GM19372 (cell line): ENCODE measurements at regions not wholly inside any gene's neighbourhood (a gene's known extent, or its start where the extent isn't known, plus 50 kb on each side); places are given as distances from the start of the nearest gene placed in this dataset.
"Not testable (repeated sequence)": the region's sequence is repeated elsewhere in the genome, so short reads cannot be mapped to it uniquely, and the experiment has no call there.

Experiments used
- ATAC-seq: cut with Tn5 transposase; IDR thresholded peaks from one replicate; pipeline ENCODE4 v1.9.1; 2021; ENCODE audit warnings: mild to moderate bottlenecking, low read depth, moderate library complexity; ENCODE audit not compliant: unreplicated experiment

DNA sequence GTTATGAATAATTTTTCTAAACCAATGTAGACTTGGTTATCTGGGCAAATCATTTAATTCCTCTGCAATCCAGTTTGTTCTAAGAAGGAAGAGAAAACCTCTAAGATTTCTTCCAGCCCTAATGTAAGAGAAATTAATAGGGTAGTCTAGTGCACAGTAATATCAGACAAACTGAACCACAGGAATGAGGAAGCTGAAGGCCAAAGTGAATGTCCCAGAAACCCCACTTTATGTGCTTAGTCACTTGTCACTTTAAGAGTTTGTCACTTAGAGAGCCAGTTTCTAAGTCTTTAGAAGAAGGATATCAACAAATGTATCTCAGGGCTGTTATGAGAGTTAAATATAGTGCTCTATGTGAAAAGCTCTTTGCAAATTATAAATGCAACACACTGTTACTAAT lies 750.6 kb downstream of the DIAPH3 start:
- ATAC-seq = peak; percentile 75

DNA sequence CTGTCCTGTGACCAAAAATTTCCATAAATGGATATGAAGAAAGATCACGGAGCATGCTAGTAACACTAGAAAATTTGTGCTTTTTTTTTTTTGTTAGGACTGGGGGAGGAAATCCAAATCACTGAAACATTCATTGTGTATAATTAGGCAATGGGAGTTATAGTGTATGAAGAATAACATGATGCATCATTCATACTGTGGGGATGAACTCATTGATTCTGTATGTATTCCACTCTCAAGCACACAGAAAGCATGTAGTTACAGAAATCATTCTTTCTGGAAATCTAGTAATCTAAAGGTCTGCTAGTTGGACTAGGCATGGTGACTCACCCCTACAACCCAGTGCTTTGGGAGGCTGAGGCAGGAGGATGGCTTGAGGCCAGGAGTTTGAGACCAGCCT lies 749.7 kb downstream of the DIAPH3 start:
- ATAC-seq = no peak

DNA sequence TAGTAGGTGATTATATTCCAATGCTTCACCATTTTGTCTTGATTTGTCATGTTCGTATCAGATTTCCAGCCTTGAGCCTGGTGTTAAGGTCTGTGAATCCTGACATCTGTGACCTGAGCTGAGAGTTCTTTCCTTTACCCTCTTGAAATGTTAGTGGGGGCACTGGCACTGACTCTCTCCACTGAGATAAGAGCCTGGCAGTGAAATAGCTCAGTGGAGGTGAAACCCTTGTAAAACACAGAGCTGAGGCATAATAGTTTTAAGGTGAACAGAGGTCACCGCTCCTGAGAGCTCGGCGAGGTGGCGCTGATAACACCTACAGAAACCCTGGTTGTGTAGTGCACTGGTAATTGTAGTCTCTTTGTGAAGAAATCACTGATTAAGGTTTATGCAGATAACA lies 748.2 kb downstream of the DIAPH3 start:
- ATAC-seq = no peak

DNA sequence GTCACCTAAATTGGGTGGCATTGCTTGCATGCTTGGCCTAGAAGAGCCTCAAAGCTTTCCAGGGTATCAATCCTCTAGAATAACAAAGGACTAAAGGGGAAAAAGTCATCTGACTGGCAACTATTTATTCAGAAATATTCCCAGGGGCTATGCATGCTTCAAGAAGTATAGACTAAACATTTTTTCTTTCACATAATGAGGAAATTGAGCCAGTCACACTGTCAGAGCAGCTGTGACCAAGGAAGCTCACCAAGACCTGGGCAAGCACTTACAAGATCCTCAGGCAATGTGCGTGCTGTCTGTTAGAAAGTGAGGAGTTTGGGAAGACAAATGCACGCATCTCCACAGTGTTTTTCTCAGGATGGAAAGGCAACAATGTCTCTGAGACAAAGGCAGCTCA lies 747.2 kb downstream of the DIAPH3 start:
- ATAC-seq = no peak

DNA sequence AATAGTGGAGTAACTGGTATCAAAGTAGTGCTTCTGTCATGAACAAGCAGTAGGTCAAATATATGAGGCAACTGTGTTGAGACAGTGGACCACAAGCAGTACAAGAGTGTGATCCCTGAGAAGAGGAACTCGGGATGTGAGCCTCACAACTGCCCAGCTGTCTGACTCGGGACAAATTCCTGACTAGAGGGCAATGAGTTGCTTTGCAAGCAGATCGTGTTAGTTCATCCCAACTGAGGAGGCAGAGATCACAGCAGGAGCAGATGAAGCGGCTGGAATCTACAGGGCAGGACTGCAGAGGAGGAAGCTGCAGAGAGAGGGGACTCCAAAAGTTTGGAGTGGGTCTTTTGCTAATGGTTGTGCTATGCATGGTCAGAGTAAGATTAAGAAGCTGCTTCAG lies 741.1 kb downstream of the DIAPH3 start:
- ATAC-seq = no peak

DNA sequence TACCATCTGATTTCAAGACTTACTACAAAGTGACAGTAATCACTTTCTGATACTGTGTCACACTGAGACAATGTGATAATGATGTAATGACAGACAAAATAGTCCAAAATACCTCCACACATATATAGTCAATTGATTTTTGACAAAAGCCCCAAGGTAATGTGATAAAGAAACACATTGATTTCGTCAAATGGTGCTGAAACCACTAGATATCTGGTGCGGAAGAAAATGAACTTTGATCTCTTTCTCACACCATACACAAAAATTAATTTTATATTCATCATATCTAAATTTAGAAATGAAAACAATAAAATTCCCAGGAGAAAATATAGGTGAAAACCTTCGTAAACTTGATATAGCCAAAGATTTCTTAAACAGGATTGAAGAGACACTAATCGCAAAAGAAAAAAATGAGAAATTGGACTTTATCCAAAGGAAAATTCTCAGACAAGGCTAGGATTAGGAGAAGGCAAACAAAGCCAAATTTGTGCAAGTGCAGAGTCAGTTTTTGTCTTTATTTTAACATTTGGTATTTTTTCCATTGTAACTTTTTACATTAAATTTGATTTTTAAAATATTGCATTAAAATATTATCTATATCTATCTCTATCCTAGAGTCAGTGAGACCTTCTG lies 739.9 kb downstream of the DIAPH3 start:
- ATAC-seq = no peak

DNA sequence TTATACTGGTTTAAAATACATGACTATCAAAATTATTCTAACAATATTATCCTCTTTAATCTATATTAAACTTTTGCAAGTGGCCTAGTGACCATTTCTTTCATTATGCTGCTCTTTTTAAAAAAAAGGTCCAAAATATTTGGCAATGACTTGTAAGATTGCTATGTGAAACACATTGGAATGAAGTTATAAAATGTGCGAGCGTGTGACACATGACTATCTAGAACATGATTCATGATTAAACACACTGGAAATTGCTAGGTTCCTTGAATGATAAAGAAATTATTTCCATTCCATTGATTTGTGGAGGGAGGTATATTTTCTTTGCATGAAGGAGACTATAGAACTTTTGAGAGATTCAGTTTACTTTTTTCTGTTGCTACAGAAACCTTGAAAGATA lies 739.1 kb downstream of the DIAPH3 start:
- no peak for ATAC-seq

DNA sequence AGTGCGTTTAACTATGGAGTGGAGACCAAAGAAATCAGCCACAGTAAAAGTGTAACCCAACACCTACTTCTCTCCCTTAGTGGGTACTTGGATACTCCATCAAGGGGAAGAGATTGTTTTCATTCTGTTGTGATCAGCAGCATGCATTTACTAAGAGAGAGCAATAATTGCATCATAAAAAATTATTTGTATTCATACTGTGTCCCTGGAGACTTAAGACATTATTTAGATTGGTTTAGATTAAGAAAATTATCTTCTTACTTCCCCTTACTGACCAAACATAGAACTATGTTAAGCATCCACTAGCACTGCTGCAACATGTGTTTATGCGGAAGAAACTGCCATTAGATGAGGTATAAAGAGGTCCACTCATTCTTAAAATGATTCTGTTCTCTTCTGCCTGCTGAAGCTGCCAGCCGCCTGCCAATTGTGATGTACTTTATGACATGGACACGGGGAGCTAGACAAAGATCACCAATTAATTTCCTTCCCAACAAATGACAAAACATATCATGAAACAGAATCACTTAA lies 738.5 kb downstream of the DIAPH3 start:
- no peak for ATAC-seq

DNA sequence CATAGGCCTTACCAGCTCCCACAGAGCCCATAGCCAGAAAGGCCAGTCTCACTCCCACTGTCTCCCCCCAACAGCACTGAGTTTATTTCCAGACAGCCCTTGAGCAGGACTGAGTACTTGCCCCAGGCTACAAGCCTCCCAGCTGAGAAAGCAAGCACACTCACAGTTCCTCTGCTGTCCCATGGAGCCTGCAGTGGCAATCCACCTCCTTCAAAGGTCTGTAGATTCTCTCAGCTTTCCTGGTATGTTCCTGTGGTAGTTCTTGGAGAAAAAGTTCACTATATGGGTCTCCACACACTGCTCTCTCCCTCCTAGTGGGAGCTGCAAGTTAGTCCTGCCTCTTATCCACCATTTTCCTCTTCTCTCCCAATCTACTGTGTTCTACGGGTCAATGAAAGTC lies 728.7 kb downstream of the DIAPH3 start:
- no peak for ATAC-seq

DNA sequence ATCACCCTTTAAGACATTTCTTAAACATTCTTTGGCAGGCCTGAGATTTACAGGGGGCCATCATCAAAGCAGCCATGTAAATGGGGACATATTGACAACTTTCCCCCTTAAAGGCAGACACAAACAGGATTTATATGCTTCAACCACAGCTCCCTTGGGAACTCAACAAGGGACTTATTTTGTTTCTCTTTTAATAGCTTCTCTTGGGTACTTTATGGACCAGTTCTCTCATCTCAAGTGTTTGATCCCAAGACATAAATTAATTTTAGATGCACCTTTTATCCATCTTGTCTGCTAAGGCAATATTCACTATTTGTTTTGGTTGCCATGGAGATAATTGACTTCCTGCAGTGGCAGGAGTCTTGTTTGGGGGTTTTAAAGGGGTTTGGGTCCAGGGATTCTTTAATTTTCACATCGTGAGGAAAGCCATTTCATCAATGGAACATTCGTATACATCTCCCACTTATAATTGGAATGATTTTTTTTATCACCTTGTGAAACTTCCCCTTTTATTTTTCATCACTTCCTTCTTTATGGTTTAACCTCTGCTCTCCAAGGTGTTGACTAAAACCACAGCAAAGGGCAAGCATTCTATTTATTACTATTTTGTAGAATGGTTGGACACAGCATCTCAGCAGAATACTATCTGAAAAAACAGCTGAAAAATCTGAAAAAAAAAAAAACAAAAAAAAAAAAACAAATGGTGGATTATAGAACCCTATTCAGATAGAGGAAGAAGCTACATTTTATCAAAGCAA lies 726.0 kb downstream of the DIAPH3 start:
- ATAC-seq = no peak

DNA sequence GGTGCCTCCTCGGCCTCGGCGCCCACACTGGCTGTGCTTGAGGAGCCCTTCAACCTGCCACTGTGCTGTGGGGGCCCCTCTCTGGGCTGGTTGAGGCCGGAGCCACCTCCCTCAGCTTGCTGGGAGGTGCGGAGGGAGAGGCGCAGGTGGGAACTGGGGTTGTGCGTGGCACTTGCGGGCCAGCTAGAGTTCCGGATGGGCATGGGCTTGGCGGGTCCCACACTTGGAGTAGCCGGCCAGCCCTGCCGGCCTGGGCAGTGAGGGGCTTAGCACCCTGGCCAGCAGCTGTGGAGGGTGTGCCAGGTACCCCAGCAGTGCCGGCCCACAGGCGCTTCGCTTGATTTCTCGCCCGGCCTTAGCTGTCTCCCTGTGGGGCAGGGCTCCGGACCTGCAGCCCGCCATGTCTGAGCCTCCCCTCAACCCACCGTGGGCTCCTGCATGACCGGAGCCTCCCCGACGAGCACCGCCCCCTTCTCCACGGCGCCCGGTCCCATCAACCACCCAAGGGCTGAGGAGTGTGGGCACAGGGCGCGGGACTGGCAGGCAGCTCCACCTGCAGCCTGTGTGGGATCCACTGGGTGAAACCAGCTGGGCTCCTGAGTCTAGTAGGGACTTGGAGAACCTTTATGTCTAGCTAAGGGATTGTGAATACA lies 723.8 kb downstream of the DIAPH3 start:
- ATAC-seq = no peak

DNA sequence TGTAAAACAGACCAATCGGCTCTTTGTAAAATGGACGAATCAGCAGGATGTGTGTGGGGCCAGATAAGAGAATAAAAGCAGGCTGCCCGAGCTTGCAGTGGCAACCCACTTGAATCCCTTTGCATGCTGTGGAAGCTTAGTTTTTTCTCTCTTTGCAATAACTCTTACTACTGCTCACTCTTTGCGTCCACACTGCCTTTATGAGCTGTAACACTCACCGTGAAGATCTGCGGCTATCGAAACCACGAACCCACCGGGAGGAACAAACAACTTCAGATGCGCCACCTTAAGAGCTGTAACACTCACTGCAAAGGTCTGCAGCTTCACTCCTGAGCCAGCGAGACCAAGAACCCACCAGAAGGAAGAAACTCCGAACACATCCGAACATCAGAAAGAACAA lies 722.7 kb downstream of the DIAPH3 start:
- not testable (repeated sequence) for ATAC-seq

DNA sequence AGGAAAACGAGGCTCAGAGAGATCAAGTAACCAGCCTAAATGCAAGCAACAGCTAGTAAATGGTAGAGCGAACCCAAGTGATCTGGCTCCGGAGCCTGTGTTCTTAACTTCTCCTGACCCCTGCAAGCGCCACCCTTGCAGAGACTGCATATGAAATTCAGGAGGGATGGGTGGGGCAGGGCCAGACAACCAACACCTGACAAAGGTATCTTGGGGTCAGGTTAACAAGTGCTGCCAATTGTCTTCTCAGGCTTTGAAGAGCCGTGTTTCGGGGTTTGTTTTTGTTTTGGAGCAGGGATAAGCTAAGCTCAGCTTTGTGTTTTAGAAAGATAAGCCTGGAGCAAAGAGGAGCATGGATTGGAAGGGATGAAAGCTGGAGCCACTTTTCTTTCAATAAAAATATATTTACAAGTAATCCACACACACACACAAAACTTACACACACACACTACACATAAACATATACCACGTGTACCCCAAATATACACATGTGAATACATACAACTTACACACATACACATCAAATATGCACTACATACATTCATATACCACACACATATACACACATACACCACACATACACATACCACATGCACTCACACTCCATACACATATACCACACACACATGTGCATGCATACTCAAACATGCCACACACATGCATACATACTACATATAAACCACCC lies 722.0 kb downstream of the DIAPH3 start:
- ATAC-seq = no peak

DNA sequence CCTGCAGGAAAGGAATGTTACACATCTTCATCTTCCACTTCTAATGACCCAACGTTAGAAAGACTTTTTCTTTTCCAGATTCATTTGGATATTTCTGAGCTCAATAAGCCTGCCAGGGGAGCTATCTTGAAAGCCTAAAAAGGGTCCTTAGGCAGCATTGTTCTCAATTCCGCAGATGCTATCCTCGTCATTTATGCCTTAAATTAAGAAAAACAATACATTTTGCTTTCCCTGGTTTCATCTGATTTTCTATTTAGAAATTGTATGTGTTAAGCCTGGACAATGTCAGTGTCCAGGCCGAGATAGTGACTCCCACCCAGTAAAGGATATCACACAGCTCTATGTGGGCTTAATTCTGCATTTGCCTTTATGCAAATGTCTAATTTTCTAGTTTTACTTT lies 721.3 kb downstream of the DIAPH3 start:
- ATAC-seq = no peak

DNA sequence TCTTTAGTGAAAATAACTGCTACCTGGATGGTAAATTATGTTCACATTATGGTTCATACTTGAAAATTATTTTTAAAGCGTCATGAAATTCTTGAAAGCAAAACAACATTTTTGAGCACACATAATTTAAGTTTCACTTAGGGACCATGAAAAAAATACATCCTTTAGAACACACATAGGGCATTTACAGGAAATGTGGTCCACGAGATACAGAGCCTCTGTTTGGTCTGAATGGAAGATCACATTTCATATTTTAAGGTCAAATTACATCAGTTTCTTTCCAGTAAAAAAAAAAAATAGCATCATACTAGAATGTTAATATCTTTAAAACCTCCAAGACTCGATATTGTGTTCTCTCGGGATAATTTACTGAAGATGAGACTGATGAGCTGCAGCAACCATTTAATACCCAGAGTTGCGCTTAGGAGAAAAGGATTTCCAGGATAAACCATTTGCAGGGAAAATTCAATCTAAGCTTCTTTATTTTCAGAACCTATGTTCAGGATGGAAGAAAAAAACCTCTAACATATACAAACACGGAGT lies 720.7 kb downstream of the DIAPH3 start:
- ATAC-seq = no peak

DNA sequence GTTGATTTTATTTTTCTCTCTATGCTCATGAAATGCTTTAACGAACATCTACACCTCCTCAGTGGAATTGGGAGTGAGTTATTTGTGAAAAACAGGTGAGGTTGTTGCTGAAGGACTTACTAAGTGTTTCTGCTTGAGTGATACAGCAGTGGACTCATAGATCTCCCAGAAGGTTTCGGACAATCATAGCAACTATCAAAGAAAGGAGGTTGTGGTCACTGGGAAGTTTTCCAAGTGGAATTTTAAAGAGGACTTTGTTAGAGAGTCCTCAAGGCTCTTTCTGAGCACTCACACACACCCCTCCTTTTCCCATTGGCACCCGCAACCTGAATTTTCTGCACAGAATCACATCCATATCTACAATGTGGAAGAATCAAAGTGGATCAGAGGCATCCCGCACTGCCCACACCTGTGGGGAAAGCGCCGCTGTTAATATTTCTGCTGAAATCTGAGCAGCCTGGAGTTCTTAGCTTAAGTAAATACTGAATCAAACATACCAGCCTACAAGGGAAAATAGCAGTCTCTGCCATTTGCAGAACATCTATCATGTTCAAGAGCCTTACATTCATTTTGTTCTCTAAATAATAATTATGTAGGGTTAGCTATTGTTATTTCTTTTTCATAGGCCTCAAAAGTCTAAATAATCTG lies 719.4 kb downstream of the DIAPH3 start:
- ATAC-seq = no peak

DNA sequence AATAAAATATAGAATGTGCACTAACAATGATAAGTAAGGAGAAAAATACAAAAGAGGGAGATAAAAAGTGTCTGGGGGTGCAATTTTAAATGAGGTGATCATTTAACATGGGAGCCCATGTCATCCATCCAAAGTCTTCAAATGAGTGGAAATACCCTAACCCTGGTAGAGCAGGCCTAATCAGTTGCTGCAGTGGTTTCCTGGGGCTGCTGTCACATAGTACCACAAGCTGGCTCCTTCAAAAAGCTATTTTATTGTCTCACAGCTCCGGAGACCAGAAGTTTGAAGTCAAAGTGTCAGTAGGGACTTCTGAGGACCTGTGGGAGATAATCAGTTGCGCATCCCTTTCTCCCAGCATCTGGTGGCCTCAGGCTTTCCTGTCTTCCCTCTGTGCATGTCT lies 717.9 kb downstream of the DIAPH3 start:
- no peak for ATAC-seq

DNA sequence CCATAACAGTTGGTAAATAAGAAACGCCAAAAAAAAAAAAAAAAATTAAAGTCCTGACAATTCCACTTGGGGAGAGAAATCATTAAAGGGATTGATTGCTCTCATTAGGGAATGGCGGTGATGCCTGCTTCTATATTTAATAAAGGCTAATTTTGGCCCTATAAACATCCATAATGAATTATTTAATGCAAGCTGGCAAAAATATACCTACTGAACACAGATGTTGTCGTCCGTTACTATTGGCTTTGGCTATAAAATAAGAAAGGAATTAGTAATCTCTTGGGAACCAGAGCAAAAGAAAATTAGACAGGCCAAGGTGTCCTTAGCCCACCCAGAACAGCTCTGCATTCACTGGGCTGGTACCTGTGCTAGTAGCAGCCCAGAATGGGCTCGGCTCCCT lies 717.3 kb downstream of the DIAPH3 start:
- no peak for ATAC-seq

DNA sequence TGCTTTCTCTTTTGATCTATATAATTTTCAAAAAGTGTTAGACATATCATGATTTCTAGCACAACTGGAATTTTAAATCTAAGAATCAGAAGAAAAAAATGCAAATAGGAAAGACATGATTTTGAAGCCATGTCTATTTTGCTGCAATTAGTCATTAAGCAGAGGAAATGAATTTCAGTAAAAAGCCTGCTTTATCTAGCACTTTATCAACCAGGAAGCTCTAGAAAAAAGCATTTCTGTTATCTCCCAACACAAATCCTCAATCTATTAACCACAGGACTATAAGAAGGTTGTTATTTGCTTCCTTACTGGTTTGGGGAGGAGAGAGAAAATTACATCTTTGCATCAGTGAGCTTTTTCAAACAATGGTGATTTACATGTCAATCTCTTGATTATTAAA lies 716.7 kb downstream of the DIAPH3 start:
- ATAC-seq = no peak

DNA sequence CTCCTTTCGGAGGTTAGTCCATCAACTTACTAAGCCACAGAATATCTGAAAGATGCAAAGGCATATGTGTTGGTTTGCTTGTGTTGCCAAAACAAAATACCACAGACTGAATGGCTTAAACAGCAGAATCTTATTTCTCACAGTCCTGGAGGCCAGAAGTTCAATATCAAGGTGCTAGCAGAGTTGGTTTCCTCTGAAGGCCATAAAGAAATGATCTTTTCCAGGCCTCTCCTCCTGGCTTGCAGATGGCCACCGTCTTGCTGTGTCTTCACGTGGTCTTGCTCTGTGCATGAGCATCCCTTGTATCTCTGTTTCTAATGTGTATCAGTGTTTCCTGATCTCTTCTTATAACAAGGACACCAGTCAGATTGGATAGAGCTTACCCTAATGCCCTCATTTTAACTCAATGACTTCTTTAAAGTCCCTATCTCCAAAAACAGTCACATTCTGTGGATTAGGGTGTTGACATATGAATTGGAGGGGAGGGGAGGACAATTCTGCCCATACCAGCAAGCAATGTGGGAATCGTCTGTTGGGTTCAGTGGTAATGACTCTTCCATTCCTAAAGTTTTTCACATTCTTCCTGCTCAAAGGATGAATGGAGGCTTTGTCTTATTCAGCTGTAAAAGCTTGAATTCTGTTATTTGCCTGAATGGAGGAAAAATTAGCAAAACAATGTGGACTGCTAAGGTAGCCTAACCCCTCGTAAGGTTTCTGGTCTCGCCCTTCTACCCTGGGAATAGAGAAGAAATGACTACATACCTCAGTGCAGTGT lies 715.7 kb downstream of the DIAPH3 start:
- ATAC-seq = no peak
